ENCODE measurements at regions not wholly inside any gene's neighbourhood (a gene's known extent, or its start where the extent isn't known, plus 50 kb on each side); places are given as distances from the start of the nearest gene placed in this dataset.
"Not testable (repeated sequence)": the region's sequence is repeated elsewhere in the genome, so short reads cannot be mapped to it uniquely, and the experiment has no call there.

DNA sequence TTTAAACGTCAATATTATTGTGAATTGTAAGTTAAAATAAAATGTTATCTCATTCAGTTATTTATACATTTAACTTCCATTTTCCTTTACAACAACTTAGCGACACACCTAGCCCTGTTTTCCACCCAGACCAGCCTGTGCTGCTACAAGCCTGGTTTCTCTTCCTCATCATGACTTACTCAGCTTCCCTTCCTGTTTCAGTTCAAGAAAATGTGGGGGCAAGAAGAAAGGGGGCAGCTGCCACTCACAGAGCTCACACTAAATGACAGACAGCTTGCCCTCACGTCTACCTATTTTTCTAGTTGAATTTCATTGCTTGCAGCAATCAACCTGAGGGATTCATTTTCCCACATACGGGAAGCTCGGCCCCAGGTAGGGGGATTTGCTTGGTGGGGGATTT, 496.4 kb downstream of the GOLGA6L6 start:
- H3K9me3 Mint-ChIP-seq; H3K4me1 Mint-ChIP-seq; H3K27me3 Mint-ChIP-seq (ENCODE audit: low read depth); H3K36me3 Mint-ChIP-seq; CTCF ChIA-PET; H3K4me3 Mint-ChIP-seq; DNase-seq (ENCODE audit: low spot score); H3K27ac Mint-ChIP-seq; POLR2A ChIA-PET; ATAC-seq: not testable (repeated sequence)

DNA sequence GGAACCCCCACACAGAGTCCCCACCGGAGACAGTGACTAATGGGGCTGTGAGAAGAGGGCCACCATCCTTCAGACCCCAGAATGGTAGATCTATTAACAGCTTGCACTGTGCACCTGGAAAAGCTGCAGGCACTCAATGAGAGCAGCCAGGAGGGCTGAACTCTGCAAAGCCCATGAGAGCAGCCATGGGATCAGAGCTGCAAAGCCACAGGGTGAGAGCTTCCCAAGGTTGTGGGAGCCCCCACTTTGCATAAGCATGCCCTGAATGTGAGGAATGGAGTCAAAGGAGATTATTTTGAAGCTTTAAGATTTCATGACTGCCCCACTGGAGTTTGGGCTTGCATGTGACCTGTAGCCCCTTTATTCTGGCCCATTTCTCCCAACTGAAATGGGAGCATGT, 500.9 kb downstream of the GOLGA6L6 start:
- H3K27me3 Mint-ChIP-seq (ENCODE audit: low read depth); ATAC-seq; POLR2A ChIA-PET; H3K27ac Mint-ChIP-seq; H3K4me1 Mint-ChIP-seq; CTCF ChIA-PET; H3K4me3 Mint-ChIP-seq; DNase-seq (ENCODE audit: low spot score): not testable (repeated sequence)
- H3K9me3 Mint-ChIP-seq: peaks cover 10% of the 10 kb centered on the region
- H3K36me3 Mint-ChIP-seq: peaks cover 10% of the 10 kb centered on the region

DNA sequence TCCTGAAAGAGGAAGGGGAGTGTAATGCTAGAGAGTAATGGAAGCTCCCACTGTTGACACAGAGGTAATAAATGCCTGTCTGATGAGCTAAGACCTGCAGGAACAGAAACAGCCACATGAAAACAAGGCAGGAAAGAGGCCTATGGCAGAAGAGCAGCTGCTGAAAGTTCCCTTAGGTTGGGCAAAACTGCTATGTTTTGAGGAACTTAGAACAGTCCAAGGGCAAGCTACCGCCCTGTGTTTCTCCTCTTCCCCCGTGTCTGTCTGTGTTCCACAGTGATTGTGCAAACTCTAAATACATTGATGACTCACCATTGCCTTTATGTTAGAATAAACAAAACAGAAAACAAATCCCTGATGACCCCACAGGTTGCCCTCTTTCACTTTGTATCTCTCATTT, 516.6 kb downstream of the GOLGA6L6 start:
- DNase-seq (ENCODE audit: low spot score); ATAC-seq; CTCF ChIA-PET; POLR2A ChIA-PET; H3K4me1 Mint-ChIP-seq; H3K27me3 Mint-ChIP-seq (ENCODE audit: low read depth); H3K27ac Mint-ChIP-seq; H3K9me3 Mint-ChIP-seq; H3K36me3 Mint-ChIP-seq; H3K4me3 Mint-ChIP-seq: not testable (repeated sequence)

DNA sequence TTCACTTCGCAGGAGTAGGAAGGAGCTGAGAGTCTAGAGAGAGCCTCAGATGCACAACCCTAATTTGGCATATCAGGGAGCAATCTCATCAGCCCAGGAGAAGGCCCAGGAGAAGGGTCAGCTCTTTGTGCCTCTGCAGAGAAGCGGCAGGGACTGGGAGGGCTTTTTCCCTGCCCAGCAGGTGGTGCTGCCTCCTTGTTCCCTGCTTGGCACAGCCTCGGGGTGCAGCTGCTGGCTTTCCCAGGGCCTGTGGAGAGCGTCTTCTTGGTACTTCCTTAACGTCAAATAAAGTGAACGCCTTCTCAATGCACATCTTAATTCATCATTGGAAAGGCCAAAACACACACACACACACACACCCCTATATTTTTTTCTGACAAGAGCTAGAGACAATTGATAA, 519.3 kb downstream of the GOLGA6L6 start:
- CTCF ChIA-PET; H3K36me3 Mint-ChIP-seq; POLR2A ChIA-PET; H3K4me3 Mint-ChIP-seq; H3K9me3 Mint-ChIP-seq; H3K4me1 Mint-ChIP-seq; ATAC-seq; H3K27me3 Mint-ChIP-seq (ENCODE audit: low read depth); DNase-seq (ENCODE audit: low spot score); H3K27ac Mint-ChIP-seq: not testable (repeated sequence)

DNA sequence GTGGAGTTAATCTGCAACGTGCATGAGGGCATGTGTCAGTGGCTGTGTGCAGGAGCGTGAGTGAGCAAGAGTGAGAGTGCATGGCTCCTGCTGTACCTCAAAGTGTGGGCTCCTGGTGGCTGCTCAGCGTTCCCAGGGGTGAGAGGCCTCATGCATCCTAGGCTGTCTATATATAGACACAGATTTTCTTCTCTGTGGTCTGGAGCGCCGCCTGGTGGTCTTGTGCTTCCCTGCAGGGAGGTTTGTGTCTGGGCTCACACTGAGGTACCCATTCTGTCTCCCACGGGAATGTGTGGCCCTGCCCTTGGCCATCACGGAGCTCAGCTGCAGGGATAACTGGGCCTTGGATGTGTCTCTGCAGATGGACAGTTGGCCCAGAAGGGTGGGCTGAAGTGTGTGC, 520.2 kb downstream of the GOLGA6L6 start:
- H3K9me3 Mint-ChIP-seq; POLR2A ChIA-PET; ATAC-seq; H3K4me1 Mint-ChIP-seq; H3K36me3 Mint-ChIP-seq; H3K27ac Mint-ChIP-seq; H3K27me3 Mint-ChIP-seq (ENCODE audit: low read depth); DNase-seq (ENCODE audit: low spot score); H3K4me3 Mint-ChIP-seq; CTCF ChIA-PET: not testable (repeated sequence)

DNA sequence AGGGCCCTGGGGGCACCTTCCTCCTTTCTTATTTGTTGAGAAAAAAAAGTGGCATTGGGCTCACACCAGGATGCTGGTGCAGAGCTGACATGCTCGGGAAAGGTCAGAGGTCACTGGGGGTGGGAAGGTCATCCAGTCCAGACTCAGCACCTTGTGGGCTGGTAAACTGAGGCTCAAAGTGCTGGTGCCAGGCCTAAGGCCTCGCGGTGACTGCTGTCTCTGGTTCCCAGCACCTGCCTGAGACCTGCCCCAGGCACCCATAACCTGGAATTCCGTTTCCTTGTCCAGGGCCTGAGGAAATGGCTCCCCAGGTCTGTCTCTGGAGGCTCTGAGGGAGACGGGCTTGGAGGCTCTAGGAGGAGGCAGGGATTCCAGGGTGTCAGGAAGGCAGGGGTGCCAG, 521.0 kb downstream of the GOLGA6L6 start:
- H3K4me3 Mint-ChIP-seq; ATAC-seq; H3K4me1 Mint-ChIP-seq; H3K27ac Mint-ChIP-seq; POLR2A ChIA-PET; H3K27me3 Mint-ChIP-seq (ENCODE audit: low read depth); DNase-seq (ENCODE audit: low spot score); CTCF ChIA-PET; H3K9me3 Mint-ChIP-seq; H3K36me3 Mint-ChIP-seq: not testable (repeated sequence)

DNA sequence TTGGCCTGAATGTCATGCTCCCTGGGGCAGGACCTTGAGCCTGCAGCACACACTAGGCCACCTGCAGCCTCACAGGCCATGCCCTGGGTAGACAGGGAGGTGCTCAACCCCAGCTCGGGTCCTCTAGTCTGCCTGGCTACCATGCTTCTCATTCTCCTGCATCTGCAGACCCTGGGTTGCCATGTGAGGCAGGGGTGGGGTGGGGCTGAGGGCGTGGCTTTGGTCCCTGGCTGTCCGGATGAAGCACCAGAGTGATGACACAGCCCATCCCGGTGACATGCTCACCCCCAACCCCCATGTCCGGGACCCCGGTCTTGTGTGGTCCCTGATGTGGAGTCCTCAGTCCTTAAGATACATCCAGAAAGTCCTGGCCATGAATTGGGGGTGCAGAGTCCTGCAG, 521.8 kb downstream of the GOLGA6L6 start:
- CTCF ChIA-PET; DNase-seq (ENCODE audit: low spot score); H3K27ac Mint-ChIP-seq; H3K4me3 Mint-ChIP-seq; H3K9me3 Mint-ChIP-seq; H3K4me1 Mint-ChIP-seq; ATAC-seq; H3K27me3 Mint-ChIP-seq (ENCODE audit: low read depth); POLR2A ChIA-PET; H3K36me3 Mint-ChIP-seq: not testable (repeated sequence)

DNA sequence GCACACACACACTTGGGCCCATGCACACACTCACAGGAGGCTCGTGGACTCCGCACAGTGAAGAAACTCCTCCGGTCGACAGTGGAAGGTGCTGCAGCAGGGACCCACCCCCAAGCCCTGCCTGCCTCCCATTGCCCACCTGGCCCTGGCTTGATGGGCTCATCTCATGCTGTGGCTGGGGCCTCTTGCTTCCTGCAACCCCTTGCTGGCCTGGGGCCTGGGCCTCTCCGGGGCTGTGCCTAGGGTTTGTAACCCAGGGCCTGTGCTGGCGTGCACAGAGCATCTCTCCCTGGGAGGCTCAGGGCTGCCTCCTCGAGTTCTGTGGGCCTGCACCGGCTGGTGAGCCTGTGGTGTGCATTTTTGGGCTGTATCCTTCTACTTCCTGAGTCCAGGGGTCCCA, 524.0 kb downstream of the GOLGA6L6 start:
- H3K36me3 Mint-ChIP-seq; DNase-seq (ENCODE audit: low spot score); POLR2A ChIA-PET; H3K4me3 Mint-ChIP-seq; H3K9me3 Mint-ChIP-seq; H3K27me3 Mint-ChIP-seq (ENCODE audit: low read depth); H3K27ac Mint-ChIP-seq; H3K4me1 Mint-ChIP-seq; ATAC-seq; CTCF ChIA-PET: not testable (repeated sequence)

DNA sequence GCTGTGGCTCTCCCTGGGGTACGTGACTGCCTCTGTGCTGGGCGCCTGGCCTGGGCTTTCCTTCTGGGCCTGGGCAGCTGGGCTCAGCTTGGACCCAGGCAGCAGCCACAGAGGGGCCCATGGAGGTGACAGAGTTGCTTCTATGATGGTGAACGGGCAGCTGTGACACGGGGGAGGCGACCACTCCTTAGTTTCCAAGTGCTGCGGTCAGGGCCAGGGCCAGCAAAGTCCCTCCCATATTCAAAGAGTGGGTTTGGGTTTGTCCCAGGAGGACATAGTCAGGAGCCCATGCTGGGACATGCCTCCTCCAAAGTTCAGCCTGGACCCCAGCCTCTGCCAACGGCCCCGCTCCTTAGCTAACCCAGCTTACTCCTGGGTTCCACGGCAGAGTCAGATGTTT, 524.7 kb downstream of the GOLGA6L6 start:
- H3K4me1 Mint-ChIP-seq; H3K36me3 Mint-ChIP-seq; ATAC-seq; H3K9me3 Mint-ChIP-seq; H3K27ac Mint-ChIP-seq; POLR2A ChIA-PET; H3K27me3 Mint-ChIP-seq (ENCODE audit: low read depth); DNase-seq (ENCODE audit: low spot score); H3K4me3 Mint-ChIP-seq; CTCF ChIA-PET: not testable (repeated sequence)

DNA sequence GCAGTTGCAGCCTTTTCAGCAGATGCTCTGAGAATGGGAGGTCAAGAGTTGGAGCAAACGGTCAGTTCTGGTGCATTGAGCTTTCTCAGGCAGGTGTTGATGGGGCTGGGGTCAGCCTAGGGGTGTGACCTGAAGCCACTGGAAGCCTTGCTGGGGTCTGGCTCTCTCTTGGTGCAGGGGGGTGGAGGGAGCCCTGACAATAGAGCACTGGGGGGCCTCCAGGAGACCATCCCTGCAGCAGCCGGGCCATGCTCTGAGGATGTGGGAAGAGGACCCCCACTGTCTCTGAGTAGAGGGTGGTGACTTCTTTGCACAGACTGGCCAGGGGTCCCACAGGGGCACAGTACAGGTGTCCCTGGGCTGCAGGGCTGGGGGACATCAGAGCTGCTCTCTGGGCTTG, 528.8 kb downstream of the GOLGA6L6 start:
- POLR2A ChIA-PET; H3K27me3 Mint-ChIP-seq (ENCODE audit: low read depth); H3K9me3 Mint-ChIP-seq; CTCF ChIA-PET; H3K27ac Mint-ChIP-seq; H3K36me3 Mint-ChIP-seq; H3K4me1 Mint-ChIP-seq; DNase-seq (ENCODE audit: low spot score); ATAC-seq; H3K4me3 Mint-ChIP-seq: not testable (repeated sequence)

DNA sequence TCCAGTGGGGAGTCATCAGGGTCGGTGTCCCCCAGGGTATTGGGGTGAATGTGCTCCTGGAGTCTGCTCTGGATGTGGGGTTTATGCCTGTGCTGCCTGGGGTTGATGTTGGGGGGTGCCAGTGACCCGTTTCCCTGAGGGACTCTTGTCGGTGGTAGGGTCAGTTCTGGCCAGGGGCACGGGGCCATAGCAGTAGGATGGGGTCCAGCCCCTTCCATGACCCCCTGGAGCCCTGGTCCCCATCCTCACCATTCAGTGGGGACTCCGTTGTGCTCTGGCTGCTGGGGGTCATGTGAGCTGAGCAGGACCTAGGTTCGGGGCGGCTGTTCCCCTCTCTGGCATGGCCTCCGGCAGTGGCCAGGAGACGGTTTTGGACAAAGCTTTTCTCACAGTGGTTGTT, 530.8 kb downstream of the GOLGA6L6 start:
- H3K9me3 Mint-ChIP-seq; POLR2A ChIA-PET; CTCF ChIA-PET; ATAC-seq; H3K27me3 Mint-ChIP-seq (ENCODE audit: low read depth); H3K36me3 Mint-ChIP-seq; DNase-seq (ENCODE audit: low spot score); H3K4me1 Mint-ChIP-seq; H3K27ac Mint-ChIP-seq; H3K4me3 Mint-ChIP-seq: not testable (repeated sequence)

DNA sequence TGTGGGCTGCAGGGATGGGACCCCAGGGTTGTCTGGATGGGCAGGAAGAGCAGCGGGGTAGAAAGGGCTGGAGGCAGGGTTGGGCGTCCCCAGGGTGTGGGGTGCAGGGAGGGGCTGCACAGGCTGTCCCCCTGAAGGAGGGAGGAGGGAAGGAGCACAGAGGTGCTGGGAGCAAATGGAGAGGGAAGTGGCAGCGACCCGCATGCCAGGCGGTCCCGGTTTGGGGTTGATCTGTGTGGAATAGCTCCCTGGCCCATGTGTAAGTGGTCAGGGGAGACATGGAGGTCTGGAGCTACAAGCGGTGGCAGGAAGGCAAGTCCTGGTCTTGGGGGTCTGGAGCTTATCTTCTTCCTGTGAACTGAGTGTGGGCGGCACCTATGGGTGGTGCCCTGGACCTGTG, 532.0 kb downstream of the GOLGA6L6 start:
- H3K9me3 Mint-ChIP-seq; H3K4me1 Mint-ChIP-seq; CTCF ChIA-PET; H3K27ac Mint-ChIP-seq; H3K27me3 Mint-ChIP-seq (ENCODE audit: low read depth); DNase-seq (ENCODE audit: low spot score); ATAC-seq; POLR2A ChIA-PET; H3K36me3 Mint-ChIP-seq; H3K4me3 Mint-ChIP-seq: not testable (repeated sequence)

DNA sequence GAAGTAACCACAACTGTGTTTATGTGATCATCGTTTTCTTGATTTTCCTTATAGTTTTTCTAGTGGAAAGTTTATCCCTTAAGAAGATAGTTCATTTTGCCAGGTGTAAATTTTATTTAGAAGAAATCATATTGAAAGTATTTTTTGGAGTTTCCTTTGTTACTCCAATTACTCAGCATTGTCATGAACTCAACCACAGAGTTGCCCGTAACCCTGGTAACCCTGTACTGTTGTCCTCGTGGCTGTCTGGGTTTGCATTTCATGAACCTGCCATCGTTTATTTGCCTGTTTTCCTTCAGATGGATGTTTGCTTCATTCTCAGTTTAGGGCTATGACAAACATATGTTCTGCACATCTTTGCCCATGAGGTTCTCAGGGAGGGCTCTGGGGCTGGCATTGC, 534.3 kb downstream of the GOLGA6L6 start:
- H3K27ac Mint-ChIP-seq; POLR2A ChIA-PET; H3K4me1 Mint-ChIP-seq; ATAC-seq; DNase-seq (ENCODE audit: low spot score); H3K27me3 Mint-ChIP-seq (ENCODE audit: low read depth); H3K36me3 Mint-ChIP-seq; H3K4me3 Mint-ChIP-seq; H3K9me3 Mint-ChIP-seq; CTCF ChIA-PET: not testable (repeated sequence)

DNA sequence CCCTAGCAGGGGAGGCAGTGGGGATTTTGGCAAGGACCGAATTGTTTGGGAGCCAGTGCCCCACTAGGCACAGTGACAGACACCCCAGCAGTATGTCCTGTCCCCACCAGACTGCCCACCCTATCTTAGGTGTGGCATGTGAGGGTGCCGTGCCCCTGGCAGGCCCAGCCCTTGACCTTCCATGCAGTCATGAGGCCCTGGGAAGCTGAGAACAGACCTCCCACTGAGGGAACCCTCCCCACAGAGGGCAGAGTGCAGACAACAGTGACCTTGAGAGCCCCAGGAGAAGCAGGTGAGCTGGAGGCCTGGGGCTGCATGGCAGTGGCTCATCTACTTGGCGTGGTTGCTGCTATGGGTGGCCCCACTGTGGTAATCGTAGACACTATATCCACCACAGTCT, 538.1 kb downstream of the GOLGA6L6 start:
- POLR2A ChIA-PET; H3K4me1 Mint-ChIP-seq; H3K9me3 Mint-ChIP-seq; H3K27ac Mint-ChIP-seq; H3K27me3 Mint-ChIP-seq (ENCODE audit: low read depth); CTCF ChIA-PET; DNase-seq (ENCODE audit: low spot score); ATAC-seq; H3K4me3 Mint-ChIP-seq; H3K36me3 Mint-ChIP-seq: not testable (repeated sequence)
